NCI-H82 treated with DMSO at 0.1 percent for 48 hours (cell line): ENCODE measurements at regions not wholly inside any gene's neighbourhood (a gene's known extent, or its start where the extent isn't known, plus 50 kb on each side); places are given as distances from the start of the nearest gene placed in this dataset.

ENCODE experiments used
- DNase-seq: peaks from one replicate; lab custom pipeline; 2025; ENCODE audit not compliant: unreplicated experiment; lab: John Stamatoyannopoulos, UW

DNA sequence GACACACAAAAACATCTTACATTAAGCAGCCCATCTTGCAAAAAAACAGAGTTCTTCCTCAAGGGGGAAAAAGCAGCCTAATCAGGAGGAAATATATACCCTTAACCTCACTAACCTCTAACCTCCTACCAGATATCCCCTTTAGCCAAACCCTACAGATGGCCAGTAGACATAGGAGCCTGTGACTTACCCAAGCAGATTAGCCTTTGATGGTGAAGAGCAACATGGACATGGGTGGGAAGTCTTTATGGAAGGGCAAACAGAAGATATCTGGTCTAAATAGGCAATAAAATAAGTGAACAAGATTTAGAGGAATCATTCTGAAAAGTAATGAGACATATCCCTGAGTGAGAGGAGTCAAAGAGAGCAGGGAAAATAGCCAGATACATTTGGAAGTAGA lies 119.4 kb upstream of the ARPP21 start:
- no peak for DNase-seq

DNA sequence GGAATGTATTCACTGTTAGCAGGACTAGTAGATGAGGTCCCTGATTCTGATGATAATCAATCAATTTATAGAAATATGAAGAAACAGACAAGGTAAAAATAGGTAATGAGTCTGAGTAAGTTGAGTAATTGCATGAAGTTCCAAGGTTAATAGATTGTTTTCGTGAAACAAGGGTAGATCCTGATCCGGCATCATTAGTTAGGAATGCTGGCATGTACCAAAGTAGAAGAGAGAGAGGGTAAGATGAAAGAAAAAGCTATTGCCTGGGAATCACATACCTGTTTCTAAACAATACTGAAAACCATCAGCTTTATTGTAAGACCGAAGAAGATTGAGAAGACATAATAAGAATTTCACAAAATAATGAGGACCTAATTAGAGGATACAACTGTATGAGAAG lies 118.1 kb upstream of the ARPP21 start:
- no peak for DNase-seq

DNA sequence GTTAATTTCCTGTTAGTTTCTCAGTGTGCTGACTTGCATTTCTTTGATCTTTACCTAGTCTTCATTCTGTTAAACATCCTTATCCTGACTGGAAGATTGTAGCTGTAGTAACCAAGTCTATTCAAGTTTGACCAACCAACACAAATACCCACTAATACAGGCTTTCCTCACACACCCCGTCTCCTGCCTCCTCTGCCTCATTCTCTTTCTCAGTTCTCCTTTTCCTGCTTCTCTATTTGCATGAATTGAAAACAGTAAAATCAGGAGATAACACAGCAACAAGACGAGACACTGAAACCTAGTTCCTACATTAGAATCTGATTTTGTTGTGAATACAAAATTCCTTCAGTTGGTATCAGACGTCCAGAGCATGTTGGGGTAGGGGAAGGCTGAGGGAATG lies 116.9 kb upstream of the ARPP21 start:
- no peak for DNase-seq

DNA sequence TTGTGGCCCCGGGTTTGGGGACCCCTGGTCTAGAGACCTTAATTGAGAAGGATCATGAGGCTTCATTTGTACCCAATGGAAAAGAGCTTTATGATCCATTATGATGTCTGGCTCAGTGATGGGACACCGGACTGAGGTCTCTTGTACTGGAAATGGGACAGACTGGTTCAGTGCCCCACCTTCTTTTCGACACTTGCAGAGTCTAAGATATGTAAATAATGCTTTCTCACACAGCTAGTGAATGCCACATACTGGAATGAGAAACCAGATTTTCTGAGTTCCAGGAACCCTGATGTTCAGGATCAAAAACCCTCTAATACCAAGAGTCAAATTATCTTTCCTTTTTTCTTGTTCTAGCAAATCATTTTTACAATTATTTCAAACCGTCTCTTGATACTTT lies 116.3 kb upstream of the ARPP21 start:
- DNase-seq: no peak

DNA sequence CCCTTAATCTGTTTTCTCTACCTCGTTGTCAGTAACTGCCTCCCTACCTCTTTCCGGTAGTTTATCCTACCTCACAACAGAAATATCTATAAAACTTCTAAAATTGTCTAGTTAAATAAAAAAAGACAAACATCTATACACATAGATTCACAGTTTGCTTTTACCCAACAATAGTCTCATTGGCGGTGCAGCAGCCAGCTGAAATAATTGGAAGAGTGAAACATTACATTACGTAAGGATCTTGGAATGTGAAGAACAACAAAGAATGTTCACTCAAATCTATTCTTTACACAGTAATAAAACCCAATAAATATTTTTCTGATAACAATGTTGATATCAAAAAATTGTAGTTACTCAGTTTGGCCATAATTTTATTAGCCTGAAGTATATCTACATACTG lies 115.5 kb upstream of the ARPP21 start:
- no peak for DNase-seq

DNA sequence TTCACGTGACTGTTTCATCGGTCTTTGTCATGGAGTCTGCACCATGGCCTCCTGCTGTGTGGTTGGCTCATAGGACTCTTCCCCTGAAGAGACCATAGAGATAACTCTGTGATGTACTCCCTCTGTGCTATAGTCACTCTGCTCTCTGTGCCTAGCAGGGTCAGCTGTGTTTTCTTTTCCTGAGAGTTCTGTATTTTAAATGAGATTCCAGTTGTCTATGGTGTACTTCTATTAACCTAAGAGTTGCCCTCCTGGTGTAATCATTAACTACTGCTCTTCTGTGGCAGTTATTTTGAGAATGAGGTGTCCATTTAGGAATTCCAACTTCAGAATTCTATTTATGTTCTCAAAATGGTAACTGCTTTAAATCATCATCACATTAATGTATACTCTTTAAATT lies 114.5 kb upstream of the ARPP21 start:
- no peak for DNase-seq

DNA sequence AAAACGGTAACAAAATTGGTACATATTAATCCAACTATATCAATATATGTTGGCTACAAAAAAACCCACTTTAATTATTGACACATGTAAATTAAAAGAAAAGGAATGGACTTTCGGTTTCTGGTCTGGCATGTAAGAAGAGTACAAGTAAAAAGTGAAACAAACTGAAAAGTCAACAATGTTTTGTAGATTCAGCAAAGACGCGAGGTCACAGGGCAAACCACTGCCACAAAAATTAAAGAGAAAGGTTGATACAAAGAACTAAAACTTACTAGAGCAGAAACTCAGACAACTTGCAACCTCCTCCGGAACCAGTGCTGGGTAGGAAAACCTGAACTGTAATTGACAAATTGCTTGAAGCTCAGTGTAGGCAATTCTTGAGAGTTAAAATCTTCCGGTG lies 110.6 kb upstream of the ARPP21 start:
- DNase-seq: no peak

GRCh38 chr3:35529337-35529736 lies 110.0 kb upstream of the ARPP21 start:
- no peak for DNase-seq

DNA sequence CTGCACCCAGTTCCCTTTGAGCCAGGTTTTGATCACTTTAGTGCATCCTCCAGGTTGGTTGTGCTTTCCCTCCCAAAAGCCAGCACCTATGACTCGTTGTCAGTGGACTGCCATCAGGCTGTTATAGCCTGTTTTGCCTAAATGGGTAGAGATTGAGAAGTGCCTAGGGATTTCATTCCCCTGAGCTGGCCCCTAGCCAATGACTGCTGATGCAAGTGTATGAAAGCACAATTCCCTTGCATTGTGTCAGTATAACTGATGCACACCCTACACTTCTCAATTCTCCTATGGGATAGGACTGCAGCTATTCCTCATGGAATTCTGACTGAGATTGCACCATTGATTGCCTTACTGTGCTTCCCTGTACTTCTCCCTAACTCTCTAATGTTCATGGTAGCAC lies 102.1 kb upstream of the ARPP21 start:
- no peak for DNase-seq

DNA sequence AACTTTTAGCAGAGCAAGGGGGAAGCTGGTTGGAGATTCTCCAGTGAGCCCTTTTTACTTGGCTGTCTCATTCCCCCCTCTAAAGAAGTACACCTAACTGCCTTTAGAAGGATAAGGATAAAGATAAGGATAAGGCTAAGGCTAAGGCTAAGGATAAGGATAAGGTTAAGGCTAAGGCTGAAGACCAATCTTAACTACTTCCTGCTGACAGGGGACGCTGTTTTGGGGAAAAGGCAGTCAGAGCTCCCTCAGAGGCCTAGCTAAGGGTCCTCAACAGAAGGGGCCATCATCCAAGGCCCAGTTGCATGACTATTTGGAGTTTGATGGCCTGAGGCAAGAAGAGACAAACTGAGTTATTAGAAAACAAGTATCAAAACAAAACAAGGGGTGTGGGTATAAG lies 94.3 kb upstream of the ARPP21 start:
- peak; percentile 63 for DNase-seq

DNA sequence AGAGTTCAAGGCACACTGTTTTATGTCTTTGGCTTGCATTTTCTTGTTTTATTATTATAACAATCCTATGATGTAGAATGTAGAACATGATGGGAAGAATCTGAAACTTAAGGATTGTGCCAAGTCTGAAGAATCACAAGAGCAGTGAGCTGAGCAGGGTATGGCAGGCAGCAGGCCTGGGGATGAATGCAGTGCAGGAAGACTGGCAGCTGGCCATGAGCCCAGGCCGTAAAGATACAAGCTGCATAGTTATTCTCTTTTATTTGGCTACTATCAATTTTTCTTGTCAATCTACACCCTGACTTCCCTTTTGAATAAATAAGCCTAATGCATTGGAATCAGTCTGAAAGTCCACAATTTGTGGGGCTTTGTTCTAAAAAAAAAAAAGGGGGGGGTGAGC lies 89.6 kb upstream of the ARPP21 start:
- DNase-seq: no peak

- DNase-seq: peak; percentile 97
Observed at GRCh38 chr3:35562141-35562540, 77.2 kb upstream of the ARPP21 start.

GRCh38 chr3:35565048-35565447 lies 74.3 kb upstream of the ARPP21 start:
- DNase-seq: no peak
